Liver (tissue), 8 donors: ENCODE measurements at regions not wholly inside any gene's neighbourhood (a gene's known extent, or its start where the extent isn't known, plus 50 kb on each side); places are given as distances from the start of the nearest gene placed in this dataset.

Source experiments
- DNase-seq: peaks from one replicate; pipeline ENCODE4 v3.0.0-alpha.2; 2017; ENCODE audit warnings: low spot score
- H3K27ac ChIP-seq, 2 donors: one replicate each; pipeline ENCODE4 v1.7.0; 2013; ENCODE audit warnings: inconsistent platforms in 2 of 2, low read length in 2 of 2, control low read depth in 1 of 2, low read depth in 1 of 2, mild to moderate bottlenecking in 1 of 2
- H3K27me3 ChIP-seq, 4 donors: one replicate each; pipeline versions ENCODE4 v1.6.1 to v1.7.0; 2013; ENCODE audit warnings: low read length in 3 of 4, inconsistent platforms in 1 of 4, mild to moderate bottlenecking in 1 of 4, moderate library complexity in 1 of 4; ENCODE audit not compliant: control insufficient read depth in 4 of 4, insufficient read depth in 4 of 4
- H3K36me3 ChIP-seq, 4 donors: one replicate each; pipeline versions ENCODE4 v1.6.1 to v1.7.0; 2013; ENCODE audit warnings: low read length in 3 of 4, mild to moderate bottlenecking in 3 of 4, low read depth in 1 of 4, moderate library complexity in 1 of 4; ENCODE audit not compliant: control insufficient read depth in 4 of 4, insufficient read depth in 3 of 4
- H3K4me1 ChIP-seq, 4 donors: one replicate each; pipeline versions ENCODE4 v1.6.1 to v1.7.0; 2013; ENCODE audit warnings: low read length in 3 of 4, mild to moderate bottlenecking in 3 of 4, moderate library complexity in 1 of 4; ENCODE audit not compliant: control insufficient read depth in 4 of 4, insufficient read depth in 4 of 4
- H3K4me3 ChIP-seq, 3 donors: one replicate each; pipeline versions ENCODE4 v1.6.1 to v1.7.0; 2013; ENCODE audit warnings: low read length in 3 of 3, control low read depth in 1 of 3, low read depth in 1 of 3, mild to moderate bottlenecking in 1 of 3
- H3K9ac ChIP-seq, 2 donors: one replicate each; pipeline ENCODE4 v1.7.0; 2013; ENCODE audit warnings: low read length in 2 of 2, mild to moderate bottlenecking in 2 of 2, moderate library complexity in 2 of 2, control low read depth in 1 of 2, low read depth in 1 of 2
- H3K9me3 ChIP-seq, 4 donors: one replicate each; pipeline versions ENCODE4 v1.6.1 to v1.7.0; 2013; ENCODE audit warnings: low read length in 3 of 4; ENCODE audit not compliant: control insufficient read depth in 4 of 4
- EGR1 ChIP-seq, 2 donors: IDR thresholded peaks; 2 replicates each; pipeline ENCODE4 v1.6.1; 2016 to 2018; ENCODE audit warnings: antibody characterized with exemption in 2 of 2, low read depth in 2 of 2
- FOXA1 ChIP-seq: IDR thresholded peaks from 2 replicates; pipeline ENCODE4 v1.6.1; 2016; ENCODE audit warnings: antibody characterized with exemption
- FOXA2 ChIP-seq: IDR thresholded peaks from 2 replicates; pipeline ENCODE4 v1.6.1; 2016; ENCODE audit warnings: antibody characterized with exemption
- GABPA ChIP-seq, 2 donors: IDR thresholded peaks in 1 of 2; conservative IDR thresholded peaks in 1 of 2; 2 replicates each; pipeline ENCODE4 v1.6.1; 2016; ENCODE audit warnings: antibody characterized with exemption in 2 of 2, mild to moderate bottlenecking in 1 of 2, moderate library complexity in 1 of 2
- HNF4A ChIP-seq, 2 donors: conservative IDR thresholded peaks; 2 replicates each; pipeline ENCODE4 v1.6.1; 2016; ENCODE audit warnings: antibody characterized with exemption in 2 of 2, mild to moderate bottlenecking in 2 of 2
- HNF4G ChIP-seq: IDR thresholded peaks from 2 replicates; pipeline ENCODE4 v1.6.1; 2016; ENCODE audit warnings: antibody characterized with exemption
- JUND ChIP-seq, 2 donors: IDR thresholded peaks; 2 replicates each; pipeline ENCODE4 v1.6.1; 2016; ENCODE audit warnings: antibody characterized with exemption in 2 of 2
- NR2F2 ChIP-seq: IDR thresholded peaks from 2 replicates; pipeline ENCODE4 v1.6.1; 2016; ENCODE audit warnings: antibody characterized with exemption
- RXRA ChIP-seq, 2 donors: IDR thresholded peaks; 2 replicates each; pipeline ENCODE4 v1.6.1; 2017 to 2018; ENCODE audit warnings: antibody characterized with exemption in 2 of 2, mild to moderate bottlenecking in 1 of 2
- SP1 ChIP-seq: IDR thresholded peaks from 2 replicates; pipeline ENCODE4 v1.6.1; 2018; ENCODE audit warnings: antibody characterized with exemption, mild to moderate bottlenecking
- TAF1 ChIP-seq: conservative IDR thresholded peaks from 2 replicates; pipeline ENCODE4 v1.6.1; 2016; ENCODE audit warnings: antibody characterized with exemption, mild to moderate bottlenecking
- YY1 ChIP-seq: IDR thresholded peaks from 2 replicates; pipeline ENCODE4 v1.6.1; 2016; ENCODE audit warnings: antibody characterized with exemption, mild to moderate bottlenecking
- WGBS: extraction: QIAGEN DNeasy Blood & Tissue Kit; methylation state at CpG from one replicate; pipeline ENCODE4 v1.1.7; 2013; 5-methylcytosine and 5-hydroxymethylcytosine counted together
- TF ChIP-seq, protein P1 (sequence below): fragments of 150-350 bp; IDR thresholded peaks from 2 replicates; pipeline ENCODE4 v1.5.1; 2017; ENCODE audit warnings: improper control_type of control experiment, low read depth, low read length; ENCODE audit not compliant: missing input control
- TF ChIP-seq, protein P2 (sequence below): IDR thresholded peaks from 2 replicates; pipeline ENCODE4 v1.6.1; 2016; ENCODE audit warnings: antibody characterized with exemption
- TF ChIP-seq, protein P3 (sequence below): IDR thresholded peaks from 2 replicates; pipeline ENCODE4 v1.6.1; 2016; ENCODE audit warnings: antibody characterized with exemption
- TF ChIP-seq, protein P4 (sequence below): IDR thresholded peaks from 2 replicates; pipeline ENCODE4 v1.6.1; 2016; ENCODE audit warnings: antibody characterized with exemption
- donor health status: healthy.
- donor health status: healthy.
- donor health status: healthy.
- donor health status: healthy.
- donor health status: healthy.

DNA sequence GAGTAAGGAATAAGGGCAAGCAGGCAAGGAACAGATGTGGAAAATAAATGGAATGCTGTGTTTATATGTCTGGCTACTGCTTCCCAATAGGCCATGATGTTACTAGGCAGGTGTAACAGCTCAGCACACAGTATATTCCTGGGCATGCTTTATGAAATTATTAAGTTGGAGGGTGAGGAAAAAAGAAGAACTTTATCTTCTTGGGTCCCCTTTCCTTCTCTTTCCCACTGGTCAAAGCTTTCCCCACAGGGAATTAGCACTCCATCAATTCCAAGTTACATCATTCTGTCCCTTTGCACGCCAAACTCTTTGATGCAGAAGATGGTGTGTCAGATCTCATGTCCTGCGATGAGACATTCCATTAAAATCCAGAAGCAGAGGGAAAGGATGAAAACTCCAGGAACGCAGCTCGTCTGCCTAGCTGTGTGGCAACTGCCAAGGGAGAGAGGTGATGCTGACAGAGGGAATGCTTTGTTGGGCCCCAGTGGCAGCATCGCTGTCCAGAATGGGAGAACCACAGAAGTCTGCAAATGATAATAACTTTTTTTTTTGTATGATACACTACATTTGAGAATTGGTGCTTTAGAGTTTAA is 447.3 kb upstream of the ARRDC3 start:
- TF ChIP-seq, protein P1, sequence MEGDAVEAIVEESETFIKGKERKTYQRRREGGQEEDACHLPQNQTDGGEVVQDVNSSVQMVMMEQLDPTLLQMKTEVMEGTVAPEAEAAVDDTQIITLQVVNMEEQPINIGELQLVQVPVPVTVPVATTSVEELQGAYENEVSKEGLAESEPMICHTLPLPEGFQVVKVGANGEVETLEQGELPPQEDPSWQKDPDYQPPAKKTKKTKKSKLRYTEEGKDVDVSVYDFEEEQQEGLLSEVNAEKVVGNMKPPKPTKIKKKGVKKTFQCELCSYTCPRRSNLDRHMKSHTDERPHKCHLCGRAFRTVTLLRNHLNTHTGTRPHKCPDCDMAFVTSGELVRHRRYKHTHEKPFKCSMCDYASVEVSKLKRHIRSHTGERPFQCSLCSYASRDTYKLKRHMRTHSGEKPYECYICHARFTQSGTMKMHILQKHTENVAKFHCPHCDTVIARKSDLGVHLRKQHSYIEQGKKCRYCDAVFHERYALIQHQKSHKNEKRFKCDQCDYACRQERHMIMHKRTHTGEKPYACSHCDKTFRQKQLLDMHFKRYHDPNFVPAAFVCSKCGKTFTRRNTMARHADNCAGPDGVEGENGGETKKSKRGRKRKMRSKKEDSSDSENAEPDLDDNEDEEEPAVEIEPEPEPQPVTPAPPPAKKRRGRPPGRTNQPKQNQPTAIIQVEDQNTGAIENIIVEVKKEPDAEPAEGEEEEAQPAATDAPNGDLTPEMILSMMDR = no peak
- no peak for TF ChIP-seq YY1
- no peak for TF ChIP-seq FOXA2
- TF ChIP-seq, protein P2, sequence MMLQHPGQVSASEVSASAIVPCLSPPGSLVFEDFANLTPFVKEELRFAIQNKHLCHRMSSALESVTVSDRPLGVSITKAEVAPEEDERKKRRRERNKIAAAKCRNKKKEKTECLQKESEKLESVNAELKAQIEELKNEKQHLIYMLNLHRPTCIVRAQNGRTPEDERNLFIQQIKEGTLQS = no peak
- Histone ChIP-seq H3K4me1 (no peaks in the 10 kb centered on the region), H3K9me3 (no peaks in the 10 kb centered on the region), H3K27ac (no peak overlapping the region), H3K9ac (no peak overlapping the region), H3K36me3 (no peaks in the 10 kb centered on the region), H3K4me3 (no peak overlapping the region), H3K27me3 (no peaks in the 10 kb centered on the region)
- no peak for DNase-seq
- WGBS = 80% methylated on average over 5 of the region's 5 CpGs

DNA sequence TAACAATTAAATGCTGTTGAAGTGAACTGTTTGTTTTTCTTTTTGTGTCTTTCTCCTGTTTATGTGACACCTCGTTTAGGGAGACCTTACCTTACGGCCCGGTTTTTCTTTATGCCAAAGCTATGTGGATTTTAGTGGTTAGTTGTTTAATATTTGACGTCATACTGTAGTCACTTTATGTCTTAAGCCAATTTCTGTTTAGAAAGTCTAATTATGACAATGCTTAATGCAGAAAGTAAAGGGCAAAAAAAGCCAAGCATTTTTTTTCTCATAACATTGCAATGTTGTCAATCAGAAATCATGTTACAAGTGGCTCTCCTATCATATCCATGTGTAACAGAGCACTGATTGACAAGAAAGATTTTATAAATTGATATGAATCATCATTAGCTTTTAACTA is 442.5 kb upstream of the ARRDC3 start:
- Histone ChIP-seq H3K9me3 (no peaks in the 10 kb centered on the region), H3K4me1 (no peaks in the 10 kb centered on the region), H3K36me3 (no peaks in the 10 kb centered on the region), H3K27me3 (no peaks in the 10 kb centered on the region), H3K9ac (no peak overlapping the region), H3K4me3 (no peak overlapping the region), H3K27ac (no peak overlapping the region)
- TF ChIP-seq RXRA (IDR thresholded peaks at IDR 0.05) (no peak), GABPA (IDR thresholded peaks at IDR 0.05 in 1 of 2, conservative IDR thresholded peaks at IDR 0.05 in 1 of 2) (no peak), TAF1 (no peak), SP1 (no peak), HNF4G (no peak), NR2F2 (no peak), HNF4A (conservative IDR thresholded peaks at IDR 0.05) (no peak), EGR1 (IDR thresholded peaks at IDR 0.05; ENCODE audit: low read depth in 2 of 2) (no peak), JUND (IDR thresholded peaks at IDR 0.05) (no peak), FOXA2 (no peak), YY1 (no peak), FOXA1 (no peak)
- TF ChIP-seq, protein P3, sequence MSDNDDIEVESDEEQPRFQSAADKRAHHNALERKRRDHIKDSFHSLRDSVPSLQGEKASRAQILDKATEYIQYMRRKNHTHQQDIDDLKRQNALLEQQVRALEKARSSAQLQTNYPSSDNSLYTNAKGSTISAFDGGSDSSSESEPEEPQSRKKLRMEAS = no peak
- TF ChIP-seq, protein P4, sequence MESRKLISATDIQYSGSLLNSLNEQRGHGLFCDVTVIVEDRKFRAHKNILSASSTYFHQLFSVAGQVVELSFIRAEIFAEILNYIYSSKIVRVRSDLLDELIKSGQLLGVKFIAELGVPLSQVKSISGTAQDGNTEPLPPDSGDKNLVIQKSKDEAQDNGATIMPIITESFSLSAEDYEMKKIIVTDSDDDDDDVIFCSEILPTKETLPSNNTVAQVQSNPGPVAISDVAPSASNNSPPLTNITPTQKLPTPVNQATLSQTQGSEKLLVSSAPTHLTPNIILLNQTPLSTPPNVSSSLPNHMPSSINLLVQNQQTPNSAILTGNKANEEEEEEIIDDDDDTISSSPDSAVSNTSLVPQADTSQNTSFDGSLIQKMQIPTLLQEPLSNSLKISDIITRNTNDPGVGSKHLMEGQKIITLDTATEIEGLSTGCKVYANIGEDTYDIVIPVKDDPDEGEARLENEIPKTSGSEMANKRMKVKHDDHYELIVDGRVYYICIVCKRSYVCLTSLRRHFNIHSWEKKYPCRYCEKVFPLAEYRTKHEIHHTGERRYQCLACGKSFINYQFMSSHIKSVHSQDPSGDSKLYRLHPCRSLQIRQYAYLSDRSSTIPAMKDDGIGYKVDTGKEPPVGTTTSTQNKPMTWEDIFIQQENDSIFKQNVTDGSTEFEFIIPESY = no peak
- TF ChIP-seq, protein P1 = no peak
- TF ChIP-seq, protein P2 = no peak
- WGBS = 71% methylated on average over 4 of the region's 4 CpGs
- no peak for DNase-seq
